GM12864 (cell line): ENCODE measurements at regions not wholly inside any gene's neighbourhood (a gene's known extent, or its start where the extent isn't known, plus 50 kb on each side); places are given as distances from the start of the nearest gene placed in this dataset.
"Not testable (repeated sequence)": the region's sequence is repeated elsewhere in the genome, so short reads cannot be mapped to it uniquely, and the experiment has no call there.

Source experiments
- DNase-seq: peaks from one replicate; pipeline ENCODE4 v3.0.0-alpha.2; 2011; ENCODE audit warnings: low read depth
- H3K4me3 ChIP-seq: 2 replicates; pipeline ENCODE4 v1.5.1; 2011; ENCODE audit warnings: mild to moderate bottlenecking, low read depth, low read length, control low read depth
- TF ChIP-seq, protein P1 (sequence below): IDR thresholded peaks from 2 replicates; pipeline ENCODE4 v1.5.1; 2011; ENCODE audit warnings: low read depth, mild to moderate bottlenecking, moderate library complexity, low read length, control low read depth, inconsistent platforms; ENCODE audit errors: missing control alignments

DNA sequence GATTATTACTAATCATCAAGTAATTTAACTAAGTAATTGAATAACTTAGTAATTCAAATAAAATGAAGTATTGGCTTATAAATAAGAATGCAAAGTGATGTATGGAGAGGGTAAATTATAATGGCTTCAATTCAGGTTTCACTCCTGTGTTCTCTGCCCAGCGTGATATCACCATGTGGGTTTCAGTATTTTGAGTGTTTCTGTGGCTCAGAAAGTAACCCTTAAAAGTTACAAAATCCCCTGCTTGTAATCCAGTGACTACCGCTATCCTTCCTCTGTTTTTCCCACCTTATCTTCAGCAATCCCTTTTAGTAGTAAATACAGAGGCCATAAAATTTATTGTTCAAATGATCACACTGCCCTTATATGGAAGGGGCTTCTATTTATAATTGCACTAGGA is 316.4 kb upstream of the CFAP20DC start:
- DNase-seq, result no peak
- no peak overlapping the region for H3K4me3 ChIP-seq
- TF ChIP-seq, protein P1, sequence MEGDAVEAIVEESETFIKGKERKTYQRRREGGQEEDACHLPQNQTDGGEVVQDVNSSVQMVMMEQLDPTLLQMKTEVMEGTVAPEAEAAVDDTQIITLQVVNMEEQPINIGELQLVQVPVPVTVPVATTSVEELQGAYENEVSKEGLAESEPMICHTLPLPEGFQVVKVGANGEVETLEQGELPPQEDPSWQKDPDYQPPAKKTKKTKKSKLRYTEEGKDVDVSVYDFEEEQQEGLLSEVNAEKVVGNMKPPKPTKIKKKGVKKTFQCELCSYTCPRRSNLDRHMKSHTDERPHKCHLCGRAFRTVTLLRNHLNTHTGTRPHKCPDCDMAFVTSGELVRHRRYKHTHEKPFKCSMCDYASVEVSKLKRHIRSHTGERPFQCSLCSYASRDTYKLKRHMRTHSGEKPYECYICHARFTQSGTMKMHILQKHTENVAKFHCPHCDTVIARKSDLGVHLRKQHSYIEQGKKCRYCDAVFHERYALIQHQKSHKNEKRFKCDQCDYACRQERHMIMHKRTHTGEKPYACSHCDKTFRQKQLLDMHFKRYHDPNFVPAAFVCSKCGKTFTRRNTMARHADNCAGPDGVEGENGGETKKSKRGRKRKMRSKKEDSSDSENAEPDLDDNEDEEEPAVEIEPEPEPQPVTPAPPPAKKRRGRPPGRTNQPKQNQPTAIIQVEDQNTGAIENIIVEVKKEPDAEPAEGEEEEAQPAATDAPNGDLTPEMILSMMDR, result no peak

DNA sequence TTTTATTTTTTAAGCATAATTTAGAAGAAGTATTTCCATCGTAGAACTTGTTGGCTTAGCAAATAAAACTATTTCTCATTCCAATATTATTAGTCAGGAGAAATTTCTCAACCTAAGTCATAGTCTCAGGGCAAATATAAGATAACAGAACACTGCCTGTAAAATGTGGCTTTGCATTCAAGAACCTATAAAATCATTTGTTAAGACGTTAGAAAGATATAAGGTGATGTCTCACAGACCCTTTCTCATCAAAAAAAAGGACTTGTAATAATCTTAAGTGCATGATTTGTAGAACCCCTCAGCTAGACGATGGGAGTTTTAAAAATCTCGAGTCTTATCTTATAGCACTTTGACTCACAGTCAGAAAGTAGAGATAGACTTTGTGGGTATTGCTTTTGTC is 314.7 kb upstream of the CFAP20DC start:
- DNase-seq, result no peak
- H3K4me3 ChIP-seq, result no peak overlapping the region
- TF ChIP-seq, protein P1, result no peak

DNA sequence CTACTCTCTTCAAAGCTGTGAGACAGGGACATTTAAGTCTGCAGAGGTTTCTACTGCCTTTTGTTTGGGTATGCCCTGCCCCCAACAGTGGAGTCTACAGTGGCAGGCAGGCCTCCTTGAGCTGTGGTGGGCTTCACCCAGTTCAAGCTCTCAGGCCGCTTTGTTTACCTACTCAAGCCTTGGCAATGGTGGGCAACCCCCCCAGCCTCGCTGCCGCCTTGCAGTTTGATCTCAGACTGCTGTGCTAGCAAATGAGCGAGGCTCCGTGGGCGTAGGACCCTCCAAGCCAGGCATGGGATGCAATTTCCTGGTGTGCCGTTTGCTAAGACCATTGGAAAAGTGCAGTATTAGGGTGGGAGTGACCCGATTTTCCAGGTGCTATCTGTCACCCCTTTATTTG is 310.5 kb upstream of the CFAP20DC start:
- not testable (repeated sequence) for H3K4me3 ChIP-seq, DNase-seq

DNA sequence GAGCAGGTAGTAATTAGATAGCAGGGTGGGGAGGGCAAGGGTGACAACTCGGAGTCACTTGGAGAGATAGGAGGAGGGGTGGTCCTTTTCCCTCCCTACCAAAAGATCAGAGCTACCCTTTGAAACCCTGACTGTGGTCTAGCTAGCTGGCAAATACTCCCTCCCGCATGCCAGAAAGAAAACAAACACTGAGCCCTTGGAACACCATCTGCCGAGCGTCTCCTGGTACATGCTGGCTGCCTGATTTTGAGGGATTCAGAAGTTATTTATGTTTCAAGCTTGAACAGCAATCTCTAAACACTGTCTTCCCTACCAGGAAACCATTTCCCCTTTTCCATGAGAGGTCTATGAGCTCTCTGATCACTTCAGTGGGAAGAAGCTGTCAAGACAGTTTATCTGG is 291.6 kb upstream of the CFAP20DC start:
- H3K4me3 ChIP-seq, result no peak overlapping the region
- TF ChIP-seq, protein P1, result no peak
- no peak for DNase-seq

DNA sequence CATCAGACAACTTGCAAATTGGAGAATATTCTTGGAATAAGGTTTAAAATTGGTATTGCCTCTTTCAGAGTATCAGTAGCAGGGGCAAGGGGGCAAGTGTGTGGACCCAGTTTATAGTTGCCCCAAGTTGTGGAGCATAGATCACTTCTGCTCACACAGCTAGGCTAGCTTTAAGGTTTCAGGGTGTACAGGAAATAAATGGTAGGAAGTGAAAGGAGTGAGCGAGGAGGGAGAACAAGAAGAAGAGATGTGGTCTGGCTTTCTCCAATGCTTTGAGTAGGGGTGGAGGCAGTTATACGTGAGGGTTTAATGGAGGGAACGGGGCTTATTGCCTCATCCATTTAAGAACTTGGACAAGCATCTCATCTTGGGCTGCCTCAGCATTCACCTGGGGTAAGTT is 290.0 kb upstream of the CFAP20DC start:
- TF ChIP-seq, protein P1, result no peak
- peak; percentile 12 for DNase-seq

DNA sequence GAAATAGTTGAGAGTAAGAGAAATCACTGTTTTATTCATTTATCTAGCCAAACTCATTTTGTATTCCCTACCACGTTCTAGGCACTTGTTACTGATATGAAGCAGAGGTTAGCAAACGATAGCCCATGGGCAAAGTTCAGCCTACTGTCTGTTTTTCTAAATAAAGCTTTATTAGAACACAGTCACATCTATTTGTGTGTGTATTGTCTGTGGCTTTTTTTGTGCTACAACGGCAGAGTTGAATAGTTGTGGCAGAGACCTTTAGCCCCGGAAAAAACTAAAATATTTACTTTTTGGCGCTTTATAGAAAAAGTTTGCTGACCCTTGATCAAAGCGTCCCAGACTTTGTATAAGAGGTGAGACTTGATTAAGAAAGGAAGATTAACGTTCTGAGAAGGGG is 289.1 kb upstream of the CFAP20DC start:
- H3K4me3 ChIP-seq, result no peak overlapping the region
- TF ChIP-seq, protein P1, result no peak
- DNase-seq, result no peak

More for the DNA sequence above, 290.0 kb upstream of the CFAP20DC start:
- no peak overlapping the region for H3K4me3 ChIP-seq

DNA sequence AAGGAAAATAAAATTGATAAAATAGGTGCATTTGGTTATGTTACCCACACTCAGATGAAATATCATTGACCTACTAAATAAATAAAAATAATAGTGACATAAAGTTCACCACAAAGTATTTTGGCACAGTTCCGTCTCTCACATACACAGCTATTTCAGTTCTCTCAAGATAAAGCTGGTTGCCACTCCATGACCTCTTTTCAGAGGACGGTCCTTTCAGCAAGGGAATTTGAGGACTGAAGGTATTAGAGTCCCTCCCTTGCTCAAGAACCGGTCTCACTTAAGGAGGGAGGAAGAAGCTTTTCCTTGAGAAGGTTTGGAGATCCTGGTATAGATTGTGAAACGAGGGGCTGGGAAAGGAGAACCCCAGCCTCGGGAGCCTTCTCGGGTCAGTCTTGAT is 285.5 kb upstream of the CFAP20DC start:
- DNase-seq, result no peak
- TF ChIP-seq, protein P1, result no peak
- H3K4me3 ChIP-seq, result no peak overlapping the region

DNA sequence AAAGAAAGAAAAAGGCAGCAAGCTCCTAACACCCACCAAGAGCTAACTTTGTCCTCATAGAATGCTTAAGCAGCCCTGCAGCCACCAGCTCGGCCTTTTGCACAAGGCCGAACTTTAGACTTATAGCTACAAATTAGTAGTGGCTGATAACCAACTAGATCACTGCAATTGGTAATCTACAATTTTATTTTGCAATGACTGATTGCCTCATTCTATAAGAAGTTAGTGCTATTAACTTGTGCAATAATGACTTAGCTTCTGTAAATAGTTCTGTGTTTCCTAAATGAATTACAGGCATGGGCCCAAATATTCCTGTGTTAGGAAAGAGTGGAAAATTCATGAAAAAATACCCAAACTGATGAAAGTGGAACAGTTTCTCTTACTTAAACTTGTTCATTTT is 284.8 kb upstream of the CFAP20DC start:
- DNase-seq, result no peak
- H3K4me3 ChIP-seq, result no peak overlapping the region
- TF ChIP-seq, protein P1, result no peak
